ENCODE measurements at regions not wholly inside any gene's neighbourhood (a gene's known extent, or its start where the extent isn't known, plus 50 kb on each side); places are given as distances from the start of the nearest gene placed in this dataset.

GRCh38 chr7:85750454-85750949 is 563.6 kb upstream of the SEMA3D start:
- Histone ChIP-seq H3K4me3 (replicated peaks in 1 of 3; ENCODE audit: low read depth in 2 of 3, low read length in 3 of 3) (no peak overlapping the region), H3K9ac (ENCODE audit: insufficient read depth, low read length, poor library complexity, severe bottlenecking) (no peak overlapping the region), H2AFZ (ENCODE audit: insufficient read depth, low read depth, low read length, poor library complexity, severe bottlenecking) (no peak overlapping the region), H4K20me1 (ENCODE audit: insufficient read depth, low read length) (no peaks in the 10 kb centered on the region), H3K79me2 (ENCODE audit: insufficient read depth, low read length) (no peaks in the 10 kb centered on the region), H3K27me3 (ENCODE audit: control insufficient read depth in 2 of 2, insufficient read depth in 2 of 2, low read length in 2 of 2) (no peaks in the 10 kb centered on the region), H3K9me3 (replicated peaks in 1 of 2; ENCODE audit: control insufficient read depth in 1 of 2, insufficient read depth in 1 of 2, low read length in 2 of 2) (peaks cover 6% of the 10 kb centered on the region in 2 donors), H3K4me1 (ENCODE audit: control insufficient read depth in 1 of 2, insufficient read depth in 2 of 2, low read length in 2 of 2) (no peaks in the 10 kb centered on the region), H3K4me2 (replicated peaks; ENCODE audit: extremely low read depth, low read length, poor library complexity, severe bottlenecking) (no peak overlapping the region), H3K27ac (ENCODE audit: low read depth in 1 of 2, low read length in 2 of 2) (no peak overlapping the region), H3K36me3 (replicated peaks in 1 of 2; ENCODE audit: control insufficient read depth in 1 of 2, insufficient read depth in 2 of 2, low read length in 2 of 2) (no peaks in the 10 kb centered on the region)
- TF ChIP-seq, protein P1, sequence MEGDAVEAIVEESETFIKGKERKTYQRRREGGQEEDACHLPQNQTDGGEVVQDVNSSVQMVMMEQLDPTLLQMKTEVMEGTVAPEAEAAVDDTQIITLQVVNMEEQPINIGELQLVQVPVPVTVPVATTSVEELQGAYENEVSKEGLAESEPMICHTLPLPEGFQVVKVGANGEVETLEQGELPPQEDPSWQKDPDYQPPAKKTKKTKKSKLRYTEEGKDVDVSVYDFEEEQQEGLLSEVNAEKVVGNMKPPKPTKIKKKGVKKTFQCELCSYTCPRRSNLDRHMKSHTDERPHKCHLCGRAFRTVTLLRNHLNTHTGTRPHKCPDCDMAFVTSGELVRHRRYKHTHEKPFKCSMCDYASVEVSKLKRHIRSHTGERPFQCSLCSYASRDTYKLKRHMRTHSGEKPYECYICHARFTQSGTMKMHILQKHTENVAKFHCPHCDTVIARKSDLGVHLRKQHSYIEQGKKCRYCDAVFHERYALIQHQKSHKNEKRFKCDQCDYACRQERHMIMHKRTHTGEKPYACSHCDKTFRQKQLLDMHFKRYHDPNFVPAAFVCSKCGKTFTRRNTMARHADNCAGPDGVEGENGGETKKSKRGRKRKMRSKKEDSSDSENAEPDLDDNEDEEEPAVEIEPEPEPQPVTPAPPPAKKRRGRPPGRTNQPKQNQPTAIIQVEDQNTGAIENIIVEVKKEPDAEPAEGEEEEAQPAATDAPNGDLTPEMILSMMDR (IDR thresholded peaks at IDR 0.05), result peak; percentile 43
- WGBS (ENCODE audit: insufficient coverage), result 38% methylated on average over 14 of the region's 14 CpGs
- peaks cover 0 to 2% (median 2%) of the 10 kb centered on the region in 3 donors for H3K27me3 Mint-ChIP-seq (ENCODE audit: low read depth in 3 of 3)
- DNase-seq, result peak in 2 of 3 donors; percentile 9 to 11
- no peaks in the 10 kb centered on the region for H3K36me3 Mint-ChIP-seq
- intact Hi-C loops (cut with micrococcal nuclease), result loop anchor here in 1 of 2 donors (10.0 kb wide), 1 partner anchor 706 kb away; no protein-coding TSS in a partner anchor
- H3K27ac Mint-ChIP-seq, result peak overlapping the region in 1 of 7 donors; percentile 9
- no peak overlapping the region for H3K4me3 Mint-ChIP-seq
- peaks cover 7 to 23% (median 9%) of the 10 kb centered on the region in 7 donors for H3K9me3 Mint-ChIP-seq
- H3K4me1 Mint-ChIP-seq, result no peaks in the 10 kb centered on the region

DNA sequence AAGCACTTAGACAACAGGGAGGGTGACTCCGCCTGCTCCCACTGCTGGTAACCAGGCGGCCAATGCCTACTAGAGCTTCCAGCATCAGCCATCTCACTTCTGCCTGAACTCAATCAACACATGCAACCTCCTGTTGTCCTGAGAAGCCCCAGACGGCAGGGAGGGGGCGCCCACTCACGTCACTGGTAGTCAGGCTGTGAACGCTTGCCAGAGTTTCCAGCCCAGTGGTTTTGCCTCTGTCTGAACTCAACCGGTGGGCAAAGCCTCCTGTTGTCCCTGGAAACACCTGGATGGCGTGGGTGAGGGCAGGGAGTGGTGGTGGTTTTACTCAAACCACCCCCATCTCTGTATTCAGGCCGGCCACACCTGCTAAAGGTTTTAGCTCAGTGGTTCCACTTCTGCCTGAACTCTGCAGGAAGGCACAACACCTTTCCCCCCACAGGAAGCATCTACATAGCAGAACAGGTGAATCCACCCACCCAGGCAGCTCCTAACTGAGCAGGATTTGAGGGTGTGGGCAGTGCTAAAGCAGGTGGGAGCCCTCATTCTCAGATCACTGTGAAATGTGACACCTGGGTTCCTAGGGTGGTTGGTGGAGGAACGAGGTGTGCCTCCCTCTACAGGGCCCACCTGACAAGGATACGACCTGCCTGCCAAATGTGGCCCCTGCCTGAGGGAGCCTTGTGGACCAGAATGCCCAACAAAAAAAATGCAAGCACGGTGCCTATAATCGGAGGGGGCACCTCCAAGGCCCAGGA is 563.0 kb upstream of the SEMA3D start:
- no peaks in the 10 kb centered on the region for H3K79me2 ChIP-seq (ENCODE audit: insufficient read depth, low read length)
- no peaks in the 10 kb centered on the region for H3K4me1 Mint-ChIP-seq
- H3K9ac ChIP-seq (ENCODE audit: insufficient read depth, low read length, poor library complexity, severe bottlenecking), result no peak overlapping the region
- no peaks in the 10 kb centered on the region for H3K36me3 ChIP-seq (replicated peaks in 1 of 2; ENCODE audit: control insufficient read depth in 1 of 2, insufficient read depth in 2 of 2, low read length in 2 of 2)
- peaks cover 10 to 12% of the 10 kb centered on the region in 2 donors for H3K9me3 ChIP-seq (replicated peaks in 1 of 2; ENCODE audit: control insufficient read depth in 1 of 2, insufficient read depth in 1 of 2, low read length in 2 of 2)
- H4K20me1 ChIP-seq (ENCODE audit: insufficient read depth, low read length), result no peaks in the 10 kb centered on the region
- TF ChIP-seq, protein P1 (IDR thresholded peaks at IDR 0.05), result no peak
- H2AFZ ChIP-seq (ENCODE audit: insufficient read depth, low read depth, low read length, poor library complexity, severe bottlenecking), result no peak overlapping the region
- no peaks in the 10 kb centered on the region for H3K27me3 ChIP-seq (ENCODE audit: control insufficient read depth in 2 of 2, insufficient read depth in 2 of 2, low read length in 2 of 2)
- H3K36me3 Mint-ChIP-seq, result no peaks in the 10 kb centered on the region
- no peak overlapping the region for H3K4me3 Mint-ChIP-seq
- H3K4me1 ChIP-seq (ENCODE audit: control insufficient read depth in 1 of 2, insufficient read depth in 2 of 2, low read length in 2 of 2), result no peaks in the 10 kb centered on the region
- no peak overlapping the region for H3K4me3 ChIP-seq (replicated peaks in 1 of 3; ENCODE audit: low read depth in 2 of 3, low read length in 3 of 3)
- H3K9me3 Mint-ChIP-seq, result peaks cover 11 to 21% (median 14%) of the 10 kb centered on the region in 7 donors
- no peak overlapping the region for H3K4me2 ChIP-seq (replicated peaks; ENCODE audit: extremely low read depth, low read length, poor library complexity, severe bottlenecking)
- H3K27me3 Mint-ChIP-seq (ENCODE audit: low read depth in 3 of 3), result peaks cover 0 to 2% (median 2%) of the 10 kb centered on the region in 3 donors
- 70% methylated on average over 2 of the region's 13 CpGs for WGBS (ENCODE audit: insufficient coverage)
- H3K27ac ChIP-seq (ENCODE audit: low read depth in 1 of 2, low read length in 2 of 2), result no peak overlapping the region
- H3K27ac Mint-ChIP-seq, result no peak overlapping the region
- DNase-seq, result no peak
- intact Hi-C loops (cut with micrococcal nuclease), result loop anchor here in 1 of 2 donors (10.0 kb wide), 1 partner anchor 705 kb away; no protein-coding TSS in a partner anchor
